ENCODE measurements at regions not wholly inside any gene's neighbourhood (a gene's known extent, or its start where the extent isn't known, plus 50 kb on each side); places are given as distances from the start of the nearest gene placed in this dataset.

DNA sequence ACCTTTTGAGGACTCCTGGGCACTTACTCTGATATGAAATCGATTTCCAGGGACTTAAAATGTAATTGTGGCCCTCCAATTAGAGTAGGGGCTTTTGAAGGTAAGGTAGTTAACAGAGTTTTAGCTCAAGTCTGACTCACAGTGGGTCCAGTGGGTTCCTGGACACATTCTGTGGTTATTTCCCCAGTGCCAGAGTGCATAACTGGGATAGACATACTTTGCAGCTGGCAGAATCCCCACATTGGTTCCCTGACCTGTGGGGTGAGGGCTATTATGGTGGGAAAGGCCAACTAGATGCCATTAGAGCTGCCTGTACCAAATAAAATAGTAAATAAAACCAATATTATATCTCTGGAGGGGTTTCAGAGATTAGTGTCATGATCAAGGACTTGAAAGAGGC is 243.8 kb upstream of the EPHA7 start:
- Histone ChIP-seq H3K9me3 (replicated peaks; ENCODE audit: control insufficient read depth, insufficient read depth, low read length) (no peaks in the 10 kb centered on the region), H3K27me3 (ENCODE audit: control insufficient read depth in 2 of 2, insufficient read depth in 2 of 2, low read length in 2 of 2) (no peaks in the 10 kb centered on the region), H3K79me2 (ENCODE audit: control insufficient read depth, insufficient read depth, low read length) (no peaks in the 10 kb centered on the region), H2AFZ (ENCODE audit: low read depth, low read length) (no peak overlapping the region), H3K36me3 (ENCODE audit: control insufficient read depth in 2 of 2, extremely low read depth in 1 of 2, insufficient read depth in 2 of 2, low read length in 2 of 2) (no peaks in the 10 kb centered on the region), H4K20me1 (replicated peaks; ENCODE audit: control insufficient read depth, extremely low read depth, insufficient read depth, low read length) (no peaks in the 10 kb centered on the region), H3K9ac (replicated peaks; ENCODE audit: extremely low read depth, insufficient read depth, low read length) (no peak overlapping the region), H3K4me3 (replicated peaks in 1 of 3; ENCODE audit: insufficient read depth in 1 of 3, low read depth in 1 of 3, low read length in 3 of 3) (no peak overlapping the region), H3K4me2 (ENCODE audit: insufficient read depth, low read length) (no peak overlapping the region), H3K9me1 (replicated peaks; ENCODE audit: control insufficient read depth, extremely low read depth, insufficient read depth, low read length) (no peaks in the 10 kb centered on the region), H3K4me1 (ENCODE audit: control insufficient read depth, extremely low read depth, insufficient read depth, low read length) (no peaks in the 10 kb centered on the region), H3K27ac (ENCODE audit: insufficient read depth, low read depth, low read length) (no peak overlapping the region)
- ChIA-PET POLR2A (no interaction called here), CTCF (interaction anchor here (0.7 to 1.5 kb wide), 2 partner anchors 10 to 17 kb away, joined by 3 read pairs; no protein-coding TSS in a partner anchor)
- intact Hi-C loops (cut with micrococcal nuclease) (no loop called here), dilution Hi-C loops (cut with MboI; ENCODE audit: extremely low pct_ligation_motif_present, low sequenced_read_pairs) (no loop called here)
- TF ChIP-seq POLR2A (IDR thresholded peaks at IDR 0.05; ENCODE audit: low read depth, low read length) (no peak), JUN (IDR thresholded peaks at IDR 0.05; ENCODE audit: borderline replicate concordance, insufficient read depth, insufficient read length, low read depth) (no peak), MAX (IDR thresholded peaks at IDR 0.05; ENCODE audit: insufficient read depth, insufficient read length) (no peak), GATA2 (IDR thresholded peaks at IDR 0.05; ENCODE audit: insufficient read depth, insufficient read length, low read depth, low read length) (no peak)
- no TSS peak for BruUV-seq (replicated peaks)
- FAIRE-seq = no peak
- no peak for DNase-seq (ENCODE audit: low read depth, low spot score)

DNA sequence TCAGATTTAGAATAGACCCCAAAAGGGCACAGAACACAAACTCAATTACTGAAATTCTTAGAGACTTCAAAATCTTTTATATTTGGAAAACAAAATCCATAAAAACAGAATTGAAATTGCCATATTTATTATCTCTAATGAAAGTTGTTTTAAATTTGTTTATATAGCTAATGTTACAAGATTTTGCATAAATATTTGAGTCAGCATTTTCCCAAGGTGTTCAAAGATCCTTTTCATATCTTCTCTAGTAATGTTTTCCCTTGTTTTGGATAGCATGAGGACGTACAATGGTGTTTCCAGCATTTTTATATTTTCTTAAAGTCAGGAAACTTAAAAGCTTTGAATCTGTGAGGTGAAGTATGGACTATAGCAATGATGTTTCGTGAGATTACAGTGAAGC is 235.2 kb upstream of the EPHA7 start:
- no peak overlapping the region for H3K4me2 ChIP-seq (ENCODE audit: insufficient read depth, low read length)
- FAIRE-seq = no peak
- no peaks in the 10 kb centered on the region for H3K36me3 ChIP-seq (ENCODE audit: control insufficient read depth in 2 of 2, extremely low read depth in 1 of 2, insufficient read depth in 2 of 2, low read length in 2 of 2)
- POLR2A ChIA-PET = no interaction called here
- TF ChIP-seq MYC (IDR thresholded peaks at IDR 0.05; ENCODE audit: low read depth, low read length) (no peak), FOS (IDR thresholded peaks at IDR 0.05; ENCODE audit: borderline replicate concordance, insufficient read depth, low read length) (no peak), GATA2 (IDR thresholded peaks at IDR 0.05; ENCODE audit: insufficient read depth, insufficient read length, low read depth, low read length) (no peak), POLR2A (IDR thresholded peaks at IDR 0.05; ENCODE audit: low read depth, low read length) (no peak), POLR2AphosphoS5 (IDR thresholded peaks at IDR 0.05; ENCODE audit: insufficient read depth, low read depth, low read length) (no peak), CTCF (IDR thresholded peaks at IDR 0.05; ENCODE audit: extremely low read depth in 1 of 2, insufficient read depth in 1 of 2, low read depth in 1 of 2, low read length in 2 of 2) (no peak)
- H3K79me2 ChIP-seq (ENCODE audit: control insufficient read depth, insufficient read depth, low read length) = no peaks in the 10 kb centered on the region
- H3K9me1 ChIP-seq (replicated peaks; ENCODE audit: control insufficient read depth, extremely low read depth, insufficient read depth, low read length) = no peaks in the 10 kb centered on the region
- no peaks in the 10 kb centered on the region for H3K9me3 ChIP-seq (replicated peaks; ENCODE audit: control insufficient read depth, insufficient read depth, low read length)
- no peaks in the 10 kb centered on the region for H3K27me3 ChIP-seq (ENCODE audit: control insufficient read depth in 2 of 2, insufficient read depth in 2 of 2, low read length in 2 of 2)
- dilution Hi-C loops (cut with MboI; ENCODE audit: extremely low pct_ligation_motif_present, low sequenced_read_pairs) = no loop called here
- intact Hi-C loops (cut with micrococcal nuclease) = no loop called here
- no peak overlapping the region for H3K9ac ChIP-seq (replicated peaks; ENCODE audit: extremely low read depth, insufficient read depth, low read length)
- no peaks in the 10 kb centered on the region for H4K20me1 ChIP-seq (replicated peaks; ENCODE audit: control insufficient read depth, extremely low read depth, insufficient read depth, low read length)
- no peak overlapping the region for H3K27ac ChIP-seq (ENCODE audit: insufficient read depth, low read depth, low read length)
- CTCF ChIA-PET = no interaction called here
- BruUV-seq (replicated peaks) = no TSS peak
- DNase-seq (ENCODE audit: low read depth, low spot score) = no peak
- no peak overlapping the region for H3K4me3 ChIP-seq (replicated peaks in 1 of 3; ENCODE audit: insufficient read depth in 1 of 3, low read depth in 1 of 3, low read length in 3 of 3)
- H3K4me1 ChIP-seq (ENCODE audit: control insufficient read depth, extremely low read depth, insufficient read depth, low read length) = no peaks in the 10 kb centered on the region
- H2AFZ ChIP-seq (ENCODE audit: low read depth, low read length) = no peak overlapping the region
